Loucy (cell line): ENCODE measurements at regions not wholly inside any gene's neighbourhood (a gene's known extent, or its start where the extent isn't known, plus 50 kb on each side); places are given as distances from the start of the nearest gene placed in this dataset.

Experiments used
- EZH2phosphoT487 ChIP-seq: fragments of 200-600 bp; IDR thresholded peaks from 2 replicates; pipeline ENCODE4 v1.6.1; 2018; ENCODE audit warnings: antibody characterized with exemption, mild to moderate bottlenecking, moderate library complexity, borderline replicate concordance
- TF ChIP-seq, protein P1 (sequence below): fragments of 200-600 bp; sonication (generic); conservative IDR thresholded peaks from 2 replicates; pipeline ENCODE4 v1.5.1; 2014; ENCODE audit warnings: mild to moderate bottlenecking, antibody characterized with exemption, low read length

DNA sequence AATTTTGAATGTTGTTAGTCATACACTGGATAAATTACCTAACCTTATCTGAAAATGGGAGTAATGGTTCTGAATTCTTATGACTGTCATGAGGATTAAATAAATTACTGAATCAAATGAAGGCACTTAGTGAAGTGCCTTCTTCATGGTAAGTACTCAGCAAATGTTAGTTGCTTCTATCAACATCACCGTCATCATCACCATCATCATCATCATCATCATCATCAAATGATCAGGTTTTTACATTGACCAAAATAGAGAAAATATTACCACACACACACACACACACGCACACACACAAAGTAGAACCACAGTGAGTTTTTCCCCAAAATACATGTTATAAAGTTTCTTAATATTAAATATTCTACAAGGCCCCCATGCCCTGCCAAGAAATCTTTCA lies 368.3 kb upstream of the FGF13 start:
- no peak for TF ChIP-seq EZH2phosphoT487
- TF ChIP-seq, protein P1, sequence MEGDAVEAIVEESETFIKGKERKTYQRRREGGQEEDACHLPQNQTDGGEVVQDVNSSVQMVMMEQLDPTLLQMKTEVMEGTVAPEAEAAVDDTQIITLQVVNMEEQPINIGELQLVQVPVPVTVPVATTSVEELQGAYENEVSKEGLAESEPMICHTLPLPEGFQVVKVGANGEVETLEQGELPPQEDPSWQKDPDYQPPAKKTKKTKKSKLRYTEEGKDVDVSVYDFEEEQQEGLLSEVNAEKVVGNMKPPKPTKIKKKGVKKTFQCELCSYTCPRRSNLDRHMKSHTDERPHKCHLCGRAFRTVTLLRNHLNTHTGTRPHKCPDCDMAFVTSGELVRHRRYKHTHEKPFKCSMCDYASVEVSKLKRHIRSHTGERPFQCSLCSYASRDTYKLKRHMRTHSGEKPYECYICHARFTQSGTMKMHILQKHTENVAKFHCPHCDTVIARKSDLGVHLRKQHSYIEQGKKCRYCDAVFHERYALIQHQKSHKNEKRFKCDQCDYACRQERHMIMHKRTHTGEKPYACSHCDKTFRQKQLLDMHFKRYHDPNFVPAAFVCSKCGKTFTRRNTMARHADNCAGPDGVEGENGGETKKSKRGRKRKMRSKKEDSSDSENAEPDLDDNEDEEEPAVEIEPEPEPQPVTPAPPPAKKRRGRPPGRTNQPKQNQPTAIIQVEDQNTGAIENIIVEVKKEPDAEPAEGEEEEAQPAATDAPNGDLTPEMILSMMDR = no peak
